ENCODE measurements at regions not wholly inside any gene's neighbourhood (a gene's known extent, or its start where the extent isn't known, plus 50 kb on each side); places are given as distances from the start of the nearest gene placed in this dataset.

DNA sequence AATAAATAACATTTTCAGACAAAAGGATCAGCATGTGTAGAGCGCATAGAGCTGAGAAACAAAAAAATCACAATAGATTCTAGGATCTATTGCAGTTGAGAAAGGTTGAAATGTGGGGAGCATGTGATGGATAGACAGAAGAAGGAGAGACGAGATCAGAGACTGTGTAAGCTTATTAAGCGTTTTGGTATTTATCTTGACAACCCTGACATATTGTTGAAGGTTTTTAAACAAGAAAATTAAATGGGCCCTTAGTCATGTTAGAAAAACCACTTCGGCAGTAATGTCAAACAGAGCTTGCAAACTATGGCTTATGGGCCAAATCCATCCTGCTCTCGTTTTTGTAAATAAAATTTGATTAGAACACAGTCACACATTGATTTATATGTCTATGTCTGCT, 200.5 kb upstream of the KLF4 start:
- DNase-seq (ENCODE audit: low spot score) = no peak
- in situ Hi-C loops (cut with MboI; ENCODE audit: low pct_unique_long_range_greater_than_20kb, low sequenced_read_pairs, unreplicated experiment) = no loop called here
- no peak for TF ChIP-seq CTCF (IDR thresholded peaks at IDR 0.05; ENCODE audit: extremely low read depth, insufficient read depth, missing control alignments)

DNA sequence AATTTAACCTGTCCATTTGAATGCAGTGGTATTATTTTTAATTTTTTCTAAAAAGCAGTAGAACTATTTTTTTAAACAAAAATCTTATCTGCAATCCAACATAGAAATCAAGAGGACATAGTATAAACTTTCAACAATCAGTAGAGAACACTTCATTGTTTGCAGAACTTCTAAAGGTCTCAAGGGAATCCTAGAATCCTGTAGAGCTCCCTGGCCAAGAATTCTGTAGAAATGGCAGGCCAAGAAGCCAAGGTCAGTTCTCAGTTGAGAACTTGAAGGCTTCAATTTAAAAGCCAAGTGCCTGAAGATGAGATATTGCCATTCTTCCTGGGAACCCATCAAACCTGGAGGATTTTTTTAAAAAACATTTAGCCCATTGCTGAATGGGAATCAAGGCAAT, 199.2 kb upstream of the KLF4 start:
- DNase-seq (ENCODE audit: low spot score) = no peak
- in situ Hi-C loops (cut with MboI; ENCODE audit: low pct_unique_long_range_greater_than_20kb, low sequenced_read_pairs, unreplicated experiment) = no loop called here
- TF ChIP-seq CTCF (IDR thresholded peaks at IDR 0.05; ENCODE audit: extremely low read depth, insufficient read depth, missing control alignments) = no peak

DNA sequence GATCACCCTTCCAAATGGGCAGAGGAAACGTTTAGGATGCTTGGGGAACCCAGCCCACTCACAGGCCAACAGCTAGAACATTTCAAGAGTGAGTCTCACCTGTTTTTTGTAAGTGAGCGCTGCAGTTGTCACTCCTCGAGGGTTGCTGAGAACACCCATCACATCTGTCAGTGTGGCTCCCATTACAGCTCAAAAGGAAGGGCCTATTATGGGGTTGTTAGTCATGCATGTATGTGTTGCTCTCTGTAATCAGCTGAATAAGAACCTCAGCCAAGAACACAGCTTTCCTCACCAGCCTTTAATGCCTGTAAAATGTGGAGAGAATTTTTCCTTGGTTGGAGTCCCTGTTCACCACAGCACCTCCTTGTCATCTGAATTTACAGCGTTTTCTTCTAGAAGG, 196.3 kb upstream of the KLF4 start:
- no peak for TF ChIP-seq CTCF (IDR thresholded peaks at IDR 0.05; ENCODE audit: extremely low read depth, insufficient read depth, missing control alignments)
- no peak for DNase-seq (ENCODE audit: low spot score)
- in situ Hi-C loops (cut with MboI; ENCODE audit: low pct_unique_long_range_greater_than_20kb, low sequenced_read_pairs, unreplicated experiment) = no loop called here

GRCh38 chr9:107685376-107685775, 195.8 kb upstream of the KLF4 start:
- TF ChIP-seq CTCF (IDR thresholded peaks at IDR 0.05; ENCODE audit: extremely low read depth, insufficient read depth, missing control alignments) = no peak
- DNase-seq (ENCODE audit: low spot score) = no peak
- in situ Hi-C loops (cut with MboI; ENCODE audit: low pct_unique_long_range_greater_than_20kb, low sequenced_read_pairs, unreplicated experiment) = no loop called here

- TF ChIP-seq CTCF (IDR thresholded peaks at IDR 0.05; ENCODE audit: extremely low read depth, insufficient read depth, missing control alignments) = no peak
- no peak for DNase-seq (ENCODE audit: low spot score)
- in situ Hi-C loops (cut with MboI; ENCODE audit: low pct_unique_long_range_greater_than_20kb, low sequenced_read_pairs, unreplicated experiment) = no loop called here
Measured at GRCh38 chr9:107684224-107684623, 194.7 kb upstream of the KLF4 start.

GRCh38 chr9:107683566-107683965, 194.0 kb upstream of the KLF4 start:
- no peak for DNase-seq (ENCODE audit: low spot score)
- in situ Hi-C loops (cut with MboI; ENCODE audit: low pct_unique_long_range_greater_than_20kb, low sequenced_read_pairs, unreplicated experiment) = no loop called here
- no peak for TF ChIP-seq CTCF (IDR thresholded peaks at IDR 0.05; ENCODE audit: extremely low read depth, insufficient read depth, missing control alignments)

DNA sequence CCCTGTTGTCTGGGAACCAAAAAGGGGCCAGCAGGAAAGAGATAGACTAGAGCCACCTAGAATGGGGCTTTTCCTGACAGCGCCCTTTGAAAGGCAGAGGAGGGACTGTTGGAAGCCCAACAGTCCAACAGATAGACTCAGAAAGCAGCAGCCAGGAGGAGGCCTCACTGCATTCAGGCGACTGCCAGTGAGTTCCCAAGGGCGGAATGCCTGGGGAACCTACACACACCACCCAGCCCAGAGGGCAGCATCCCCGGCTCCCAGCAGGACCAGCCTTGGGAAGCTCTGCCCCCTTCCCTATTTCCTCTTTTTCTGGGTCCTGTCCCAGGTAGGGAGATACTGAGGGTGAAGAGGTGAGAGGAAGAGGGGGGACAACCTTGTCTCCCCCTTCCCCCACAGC, 192.4 kb upstream of the KLF4 start:
- in situ Hi-C loops (cut with MboI; ENCODE audit: low pct_unique_long_range_greater_than_20kb, low sequenced_read_pairs, unreplicated experiment) = no loop called here
- DNase-seq (ENCODE audit: low spot score) = no peak
- no peak for TF ChIP-seq CTCF (IDR thresholded peaks at IDR 0.05; ENCODE audit: extremely low read depth, insufficient read depth, missing control alignments)
